GM21528 (cell line): ENCODE measurements at regions not wholly inside any gene's neighbourhood (a gene's known extent, or its start where the extent isn't known, plus 50 kb on each side); places are given as distances from the start of the nearest gene placed in this dataset.
"Not testable (repeated sequence)": the region's sequence is repeated elsewhere in the genome, so short reads cannot be mapped to it uniquely, and the experiment has no call there.

ENCODE experiments used
- ATAC-seq: cut with Tn5 transposase; IDR thresholded peaks from one replicate; pipeline ENCODE4 v1.9.1; 2021; ENCODE audit warnings: mild to moderate bottlenecking, moderate library complexity; ENCODE audit not compliant: unreplicated experiment, low FRiP score

- ATAC-seq = no peak
Measured at GRCh38 chr5:57880216-57880615, 397.6 kb upstream of the ACTBL2 start.

GRCh38 chr5:57878301-57878722 is 395.7 kb upstream of the ACTBL2 start:
- ATAC-seq = no peak

- no peak for ATAC-seq
Measured at GRCh38 chr5:57871496-57871895, 388.9 kb upstream of the ACTBL2 start.

- not testable (repeated sequence) for ATAC-seq
Measured at GRCh38 chr5:57870267-57870666, 387.7 kb upstream of the ACTBL2 start.

- no peak for ATAC-seq
Measured at GRCh38 chr5:57863661-57864060, 381.1 kb upstream of the ACTBL2 start.

GRCh38 chr5:57862942-57863341 is 380.3 kb upstream of the ACTBL2 start:
- ATAC-seq = no peak

GRCh38 chr5:57862471-57862911 is 379.9 kb upstream of the ACTBL2 start:
- no peak for ATAC-seq

- no peak for ATAC-seq
Measured at GRCh38 chr5:57859626-57860025, 377.0 kb upstream of the ACTBL2 start.

GRCh38 chr5:57858905-57859304 is 376.3 kb upstream of the ACTBL2 start:
- no peak for ATAC-seq

GRCh38 chr5:57857696-57858095 is 375.1 kb upstream of the ACTBL2 start:
- ATAC-seq = no peak

- ATAC-seq = no peak
Measured at GRCh38 chr5:57855831-57856230, 373.2 kb upstream of the ACTBL2 start.

GRCh38 chr5:57853929-57854697 is 371.5 kb upstream of the ACTBL2 start:
- no peak for ATAC-seq

GRCh38 chr5:57850109-57850508 is 367.5 kb upstream of the ACTBL2 start:
- no peak for ATAC-seq

GRCh38 chr5:57845025-57845424 is 362.4 kb upstream of the ACTBL2 start:
- no peak for ATAC-seq

- no peak for ATAC-seq
Measured at GRCh38 chr5:57844410-57844809, 361.8 kb upstream of the ACTBL2 start.

- no peak for ATAC-seq
Measured at GRCh38 chr5:57843059-57843367, 360.4 kb upstream of the ACTBL2 start.

- no peak for ATAC-seq
Measured at GRCh38 chr5:57842364-57843058, 359.9 kb upstream of the ACTBL2 start.

GRCh38 chr5:57841676-57842363 is 359.2 kb upstream of the ACTBL2 start:
- no peak for ATAC-seq

- no peak for ATAC-seq
Measured at GRCh38 chr5:57839437-57840079, 356.9 kb upstream of the ACTBL2 start.

- no peak for ATAC-seq
Measured at GRCh38 chr5:57839025-57839424, 356.4 kb upstream of the ACTBL2 start.

- no peak for ATAC-seq
Measured at GRCh38 chr5:57836921-57837320, 354.3 kb upstream of the ACTBL2 start.
